Mesodermal cell (in vitro differentiated cells): ENCODE measurements at regions not wholly inside any gene's neighbourhood (a gene's known extent, or its start where the extent isn't known, plus 50 kb on each side); places are given as distances from the start of the nearest gene placed in this dataset.

Source experiments
- H3K27ac ChIP-seq: 2 replicates; pipeline ENCODE4 v1.7.0; 2013; ENCODE audit warnings: mild to moderate bottlenecking, low read depth, low read length, moderate library complexity; ENCODE audit not compliant: severe bottlenecking
- H3K36me3 ChIP-seq: 2 replicates; pipeline ENCODE4 v1.7.1; 2013; ENCODE audit warnings: mild to moderate bottlenecking, low read length, moderate library complexity; ENCODE audit not compliant: control insufficient read depth, insufficient read depth
- H3K4me1 ChIP-seq: one replicate; pipeline ENCODE4 v1.7.1; 2013; ENCODE audit warnings: mild to moderate bottlenecking, low read length; ENCODE audit not compliant: insufficient read depth, control insufficient read depth, poor library complexity, severe bottlenecking
- H3K4me3 ChIP-seq: 2 replicates; pipeline ENCODE4 v1.7.0; 2013; ENCODE audit warnings: low read length, control low read depth, mild to moderate bottlenecking; ENCODE audit not compliant: insufficient read depth, poor library complexity, severe bottlenecking; ENCODE audit errors: extremely low read depth
- H3K9me3 ChIP-seq: 2 replicates; pipeline ENCODE4 v1.7.1; 2013; ENCODE audit warnings: mild to moderate bottlenecking, low read length, moderate library complexity; ENCODE audit not compliant: control insufficient read depth
- WGBS, 2 experiments: methylation state at CpG; one replicate each; pipeline ENCODE4 v1.1.5; 2013; ENCODE audit warnings: missing lambda C conversion rate in 2 of 2; ENCODE audit not compliant: insufficient coverage in 2 of 2; 5-methylcytosine and 5-hydroxymethylcytosine counted together

- WGBS, 2 experiments: 57 to 60% methylated on average over 1 of the region's 3 CpGs
- Histone ChIP-seq H3K4me3 (no peak overlapping the region), H3K27ac (no peak overlapping the region), H3K4me1 (peaks cover under 1% of the 10 kb centered on the region), H3K36me3 (no peaks in the 10 kb centered on the region), H3K9me3 (no peaks in the 10 kb centered on the region)
Observed at GRCh38 chr20:52616629-52617028, 355.5 kb upstream of the TSHZ2 start.

GRCh38 chr20:52614051-52614863, 357.9 kb upstream of the TSHZ2 start:
- H3K4me1 ChIP-seq: no peaks in the 10 kb centered on the region
- H3K36me3 ChIP-seq: no peaks in the 10 kb centered on the region
- WGBS, 2 experiments: 82 to 100% methylated on average over 1 to 2 of the region's 3 CpGs
- no peak overlapping the region for H3K27ac ChIP-seq
- no peaks in the 10 kb centered on the region for H3K9me3 ChIP-seq
- no peak overlapping the region for H3K4me3 ChIP-seq

GRCh38 chr20:52612046-52612632, 360.0 kb upstream of the TSHZ2 start:
- no peaks in the 10 kb centered on the region for H3K9me3 ChIP-seq
- H3K36me3 ChIP-seq: no peaks in the 10 kb centered on the region
- H3K4me3 ChIP-seq: no peak overlapping the region
- no peak overlapping the region for H3K27ac ChIP-seq
- WGBS, 2 experiments: no CpG with 5 or more reads among the region's 5 CpGs
- no peaks in the 10 kb centered on the region for H3K4me1 ChIP-seq

GRCh38 chr20:52610749-52611148, 361.4 kb upstream of the TSHZ2 start:
- H3K9me3 ChIP-seq: no peaks in the 10 kb centered on the region
- no peaks in the 10 kb centered on the region for H3K36me3 ChIP-seq
- H3K4me3 ChIP-seq: no peak overlapping the region
- H3K4me1 ChIP-seq: no peaks in the 10 kb centered on the region
- H3K27ac ChIP-seq: no peak overlapping the region

- no peaks in the 10 kb centered on the region for H3K36me3 ChIP-seq
- no peak overlapping the region for H3K27ac ChIP-seq
- no peaks in the 10 kb centered on the region for H3K9me3 ChIP-seq
- no peaks in the 10 kb centered on the region for H3K4me1 ChIP-seq
- WGBS, 2 experiments: 87 to 90% methylated on average over 2 to 3 of the region's 4 CpGs
- no peak overlapping the region for H3K4me3 ChIP-seq
Observed at GRCh38 chr20:52601295-52601971, 370.7 kb upstream of the TSHZ2 start.

GRCh38 chr20:52596256-52596655, 375.9 kb upstream of the TSHZ2 start:
- Histone ChIP-seq H3K36me3 (no peaks in the 10 kb centered on the region), H3K4me1 (no peaks in the 10 kb centered on the region), H3K4me3 (no peak overlapping the region), H3K27ac (no peak overlapping the region), H3K9me3 (no peaks in the 10 kb centered on the region)
- 82 to 92% methylated on average over 3 of the region's 5 CpGs for WGBS, 2 experiments

- Histone ChIP-seq H3K9me3 (no peaks in the 10 kb centered on the region), H3K4me1 (no peaks in the 10 kb centered on the region), H3K36me3 (no peaks in the 10 kb centered on the region), H3K27ac (no peak overlapping the region), H3K4me3 (no peak overlapping the region)
- no CpG with 5 or more reads among the region's 1 CpG for WGBS, 2 experiments
Observed at GRCh38 chr20:52595518-52595917, 376.6 kb upstream of the TSHZ2 start.

- H3K4me1 ChIP-seq: no peaks in the 10 kb centered on the region
- no peak overlapping the region for H3K4me3 ChIP-seq
- WGBS, 2 experiments: 67 to 74% methylated on average over 3 to 5 of the region's 5 CpGs
- H3K36me3 ChIP-seq: no peaks in the 10 kb centered on the region
- H3K27ac ChIP-seq: no peak overlapping the region
- no peaks in the 10 kb centered on the region for H3K9me3 ChIP-seq
Observed at GRCh38 chr20:52593654-52594053, 378.5 kb upstream of the TSHZ2 start.

GRCh38 chr20:52592567-52592966, 379.6 kb upstream of the TSHZ2 start:
- H3K27ac ChIP-seq: no peak overlapping the region
- H3K4me1 ChIP-seq: no peaks in the 10 kb centered on the region
- no peak overlapping the region for H3K4me3 ChIP-seq
- H3K36me3 ChIP-seq: no peaks in the 10 kb centered on the region
- H3K9me3 ChIP-seq: no peaks in the 10 kb centered on the region
- 80 to 100% methylated on average over 2 of the region's 3 CpGs for WGBS, 2 experiments

GRCh38 chr20:52590100-52590499, 382.1 kb upstream of the TSHZ2 start:
- Histone ChIP-seq H3K4me1 (no peaks in the 10 kb centered on the region), H3K36me3 (no peaks in the 10 kb centered on the region), H3K4me3 (no peak overlapping the region), H3K9me3 (no peaks in the 10 kb centered on the region), H3K27ac (no peak overlapping the region)
- 85 to 88% methylated on average over 1 of the region's 2 CpGs for WGBS, 2 experiments
